ENCODE measurements at regions not wholly inside any gene's neighbourhood (a gene's known extent, or its start where the extent isn't known, plus 50 kb on each side); places are given as distances from the start of the nearest gene placed in this dataset.

DNA sequence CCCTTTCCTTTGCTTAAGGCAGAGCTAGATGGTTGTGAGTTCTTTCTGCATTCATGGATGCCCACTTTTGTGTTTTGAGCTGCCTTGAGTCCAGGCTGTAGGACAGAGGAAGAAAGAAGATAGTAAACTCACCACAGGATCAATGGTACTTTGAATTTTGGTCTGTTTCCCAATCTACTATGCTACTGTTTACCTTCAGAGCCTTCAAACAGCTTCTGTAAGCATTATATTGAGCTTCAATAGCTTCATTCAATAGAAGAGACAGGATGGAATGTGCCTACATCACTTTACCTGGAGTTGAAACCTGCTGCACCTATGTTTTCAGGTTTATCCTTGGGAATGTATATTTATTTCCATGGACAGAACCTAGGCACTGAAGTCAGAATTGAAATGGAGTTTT is 397.9 kb upstream of the DYNLRB2 start:
- Mint-ChIP-seq H3K27me3 (ENCODE audit: low read depth) (peaks cover 4% of the 10 kb centered on the region), H3K4me3 (no peak overlapping the region), H3K9me3 (peaks cover 23% of the 10 kb centered on the region), H3K4me1 (peaks cover 18% of the 10 kb centered on the region), H3K36me3 (ENCODE audit: low read depth) (peaks cover 4% of the 10 kb centered on the region), H3K27ac (no peak overlapping the region)
- TF ChIP-seq CTCF (IDR thresholded peaks at IDR 0.05; ENCODE audit: unreplicated experiment in 3 of 3): no peak

DNA sequence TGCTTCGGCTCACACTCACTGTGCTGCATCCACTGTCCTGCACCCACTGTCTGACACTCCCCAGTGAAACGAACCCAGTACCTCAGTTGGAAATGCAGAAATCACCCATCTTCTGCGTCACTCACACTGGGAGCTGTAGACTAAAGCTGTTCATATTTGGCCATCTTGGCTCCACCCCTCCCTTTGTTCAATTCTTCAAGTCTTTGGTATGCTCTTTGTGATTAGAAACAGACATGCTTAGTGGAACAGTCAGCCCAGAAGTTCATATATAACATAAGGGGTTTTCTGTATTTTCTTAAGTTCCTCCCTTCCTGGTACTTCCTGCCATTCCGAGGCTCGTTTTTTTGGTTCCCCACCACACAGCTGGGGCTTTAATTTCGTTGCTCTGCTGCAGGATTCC is 398.5 kb upstream of the DYNLRB2 start:
- Mint-ChIP-seq H3K36me3 (ENCODE audit: low read depth) (peaks cover 4% of the 10 kb centered on the region), H3K9me3 (peaks cover 26% of the 10 kb centered on the region), H3K4me3 (no peak overlapping the region), H3K4me1 (peaks cover 11% of the 10 kb centered on the region), H3K27me3 (ENCODE audit: low read depth) (peaks cover 2% of the 10 kb centered on the region), H3K27ac (no peak overlapping the region)
- TF ChIP-seq CTCF (IDR thresholded peaks at IDR 0.05; ENCODE audit: unreplicated experiment in 3 of 3): no peak

- Mint-ChIP-seq H3K27me3 (ENCODE audit: low read depth) (peaks cover 8% of the 10 kb centered on the region), H3K9me3 (peaks cover 18% of the 10 kb centered on the region), H3K36me3 (ENCODE audit: low read depth) (no peaks in the 10 kb centered on the region), H3K4me1 (no peaks in the 10 kb centered on the region), H3K4me3 (no peak overlapping the region), H3K27ac (no peak overlapping the region)
- no peak for TF ChIP-seq CTCF (IDR thresholded peaks at IDR 0.05; ENCODE audit: unreplicated experiment in 3 of 3)
Measured at GRCh38 chr16:80129791-80130190, 411.0 kb upstream of the DYNLRB2 start.

- H3K36me3 Mint-ChIP-seq (ENCODE audit: low read depth): no peaks in the 10 kb centered on the region
- no peak for TF ChIP-seq CTCF (IDR thresholded peaks at IDR 0.05; ENCODE audit: unreplicated experiment in 3 of 3)
- no peak overlapping the region for H3K27ac Mint-ChIP-seq
- H3K4me1 Mint-ChIP-seq: peaks cover 17% of the 10 kb centered on the region
- H3K9me3 Mint-ChIP-seq: peaks cover 2% of the 10 kb centered on the region
- peaks cover 8% of the 10 kb centered on the region for H3K27me3 Mint-ChIP-seq (ENCODE audit: low read depth)
- no peak overlapping the region for H3K4me3 Mint-ChIP-seq
Measured at GRCh38 chr16:80125677-80126076, 415.1 kb upstream of the DYNLRB2 start.

- H3K27me3 Mint-ChIP-seq (ENCODE audit: low read depth): peaks cover 8% of the 10 kb centered on the region
- H3K4me3 Mint-ChIP-seq: no peak overlapping the region
- H3K9me3 Mint-ChIP-seq: peaks cover 5% of the 10 kb centered on the region
- TF ChIP-seq CTCF (IDR thresholded peaks at IDR 0.05; ENCODE audit: unreplicated experiment in 3 of 3): no peak
- peak overlapping the region; percentile 80 to 86 (median 84) for H3K27ac Mint-ChIP-seq
- no peaks in the 10 kb centered on the region for H3K36me3 Mint-ChIP-seq (ENCODE audit: low read depth)
- H3K4me1 Mint-ChIP-seq: peaks cover 17% of the 10 kb centered on the region
Measured at GRCh38 chr16:80123189-80123588, 417.6 kb upstream of the DYNLRB2 start.

- H3K4me1 Mint-ChIP-seq: peaks cover 17% of the 10 kb centered on the region
Measured at GRCh38 chr16:80122115-80122514, 418.7 kb upstream of the DYNLRB2 start.

More at GRCh38 chr16:80122115-80122514, 418.7 kb upstream of the DYNLRB2 start:
- peaks cover 3% of the 10 kb centered on the region for H3K27me3 Mint-ChIP-seq (ENCODE audit: low read depth)
- peaks cover 5% of the 10 kb centered on the region for H3K9me3 Mint-ChIP-seq
- H3K27ac Mint-ChIP-seq: peak overlapping the region; percentile 80 to 86 (median 84)
- no peak for TF ChIP-seq CTCF (IDR thresholded peaks at IDR 0.05; ENCODE audit: unreplicated experiment in 3 of 3)
- H3K36me3 Mint-ChIP-seq (ENCODE audit: low read depth): no peaks in the 10 kb centered on the region
- H3K4me3 Mint-ChIP-seq: no peak overlapping the region

Measured in nephron (organoid).